NB4 (cell line): ENCODE measurements at regions not wholly inside any gene's neighbourhood (a gene's known extent, or its start where the extent isn't known, plus 50 kb on each side); places are given as distances from the start of the nearest gene placed in this dataset.

Experiments used
- DNase-seq: peaks from one replicate; pipeline ENCODE4 v3.0.0; 2010; ENCODE audit warnings: low read depth
- H3K4me3 ChIP-seq: one replicate; pipeline ENCODE4 v1.5.1; 2011; ENCODE audit warnings: mild to moderate bottlenecking, low read depth, low read length, moderate library complexity
- MAX ChIP-seq: IDR thresholded peaks from 2 replicates; pipeline ENCODE4 v1.6.1; 2011; ENCODE audit warnings: low read depth, low read length
- MYC ChIP-seq: IDR thresholded peaks from 2 replicates; pipeline ENCODE4 v1.6.1; 2011; ENCODE audit warnings: low read depth, low read length
- POLR2A ChIP-seq: IDR thresholded peaks from 2 replicates; pipeline ENCODE4 v1.6.1; 2011; ENCODE audit warnings: mild to moderate bottlenecking; ENCODE audit not compliant: insufficient read length; ENCODE audit errors: extremely low read depth
- TF ChIP-seq, protein P1 (sequence below): IDR thresholded peaks from one replicate; pipeline ENCODE4 v1.5.1; 2012; ENCODE audit warnings: low read depth, low read length

DNA sequence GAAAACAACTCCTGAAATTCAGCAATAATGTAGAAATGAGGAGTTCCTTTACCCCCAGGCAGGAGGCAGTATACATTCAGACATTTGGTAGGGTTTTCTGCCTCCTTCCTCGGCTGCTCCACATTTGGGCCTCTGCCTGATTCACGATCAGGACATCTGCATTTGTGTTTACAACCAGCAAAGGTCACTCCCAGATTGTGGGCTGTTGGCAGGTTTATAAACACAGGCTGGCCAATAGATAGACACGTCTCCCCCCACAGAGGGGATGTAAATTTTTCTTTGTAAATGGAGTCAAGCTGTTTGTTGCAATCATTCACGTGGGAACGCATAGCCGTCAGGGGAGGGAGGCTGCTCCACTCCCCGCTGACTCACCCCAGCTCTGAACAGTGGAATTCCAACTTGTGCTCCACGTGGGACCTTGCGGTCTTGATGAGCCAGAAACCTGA, 252.1 kb upstream of the N4BP1 start:
- no peak for DNase-seq
- no peak overlapping the region for H3K4me3 ChIP-seq
- TF ChIP-seq POLR2A (no peak), MYC (no peak), MAX (no peak)
- TF ChIP-seq, protein P1, sequence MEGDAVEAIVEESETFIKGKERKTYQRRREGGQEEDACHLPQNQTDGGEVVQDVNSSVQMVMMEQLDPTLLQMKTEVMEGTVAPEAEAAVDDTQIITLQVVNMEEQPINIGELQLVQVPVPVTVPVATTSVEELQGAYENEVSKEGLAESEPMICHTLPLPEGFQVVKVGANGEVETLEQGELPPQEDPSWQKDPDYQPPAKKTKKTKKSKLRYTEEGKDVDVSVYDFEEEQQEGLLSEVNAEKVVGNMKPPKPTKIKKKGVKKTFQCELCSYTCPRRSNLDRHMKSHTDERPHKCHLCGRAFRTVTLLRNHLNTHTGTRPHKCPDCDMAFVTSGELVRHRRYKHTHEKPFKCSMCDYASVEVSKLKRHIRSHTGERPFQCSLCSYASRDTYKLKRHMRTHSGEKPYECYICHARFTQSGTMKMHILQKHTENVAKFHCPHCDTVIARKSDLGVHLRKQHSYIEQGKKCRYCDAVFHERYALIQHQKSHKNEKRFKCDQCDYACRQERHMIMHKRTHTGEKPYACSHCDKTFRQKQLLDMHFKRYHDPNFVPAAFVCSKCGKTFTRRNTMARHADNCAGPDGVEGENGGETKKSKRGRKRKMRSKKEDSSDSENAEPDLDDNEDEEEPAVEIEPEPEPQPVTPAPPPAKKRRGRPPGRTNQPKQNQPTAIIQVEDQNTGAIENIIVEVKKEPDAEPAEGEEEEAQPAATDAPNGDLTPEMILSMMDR: no peak

DNA sequence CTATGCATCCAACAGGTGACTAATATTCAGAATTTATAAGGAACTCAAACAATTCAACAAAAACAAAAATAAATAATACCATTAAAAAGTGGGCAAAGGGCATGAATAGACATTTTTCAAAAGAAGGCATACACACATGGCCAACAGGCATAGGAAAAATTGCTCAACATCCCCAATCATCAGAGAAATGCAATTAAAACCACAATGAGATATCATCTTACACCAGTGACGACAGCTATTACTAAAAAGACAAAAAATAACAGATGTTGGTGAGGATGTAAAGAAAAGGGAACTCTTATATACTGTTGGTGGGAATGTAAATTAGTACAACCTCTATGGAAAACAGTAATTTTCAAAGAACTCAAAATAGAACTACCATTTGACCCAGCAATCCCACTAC, 250.4 kb upstream of the N4BP1 start:
- H3K4me3 ChIP-seq: no peak overlapping the region
- TF ChIP-seq, protein P1: no peak
- TF ChIP-seq MAX (no peak), POLR2A (no peak), MYC (no peak)
- DNase-seq: no peak

GRCh38 chr16:48852951-48853350, 243.0 kb upstream of the N4BP1 start:
- DNase-seq: no peak
- H3K4me3 ChIP-seq: no peak overlapping the region
- TF ChIP-seq MYC: no peak
- no peak for TF ChIP-seq POLR2A
- TF ChIP-seq MAX: no peak
- TF ChIP-seq, protein P1: no peak

GRCh38 chr16:48852458-48852857, 242.5 kb upstream of the N4BP1 start:
- DNase-seq: no peak
- no peak overlapping the region for H3K4me3 ChIP-seq
- TF ChIP-seq MYC: no peak
- no peak for TF ChIP-seq MAX
- TF ChIP-seq POLR2A: no peak
- TF ChIP-seq, protein P1: no peak

DNA sequence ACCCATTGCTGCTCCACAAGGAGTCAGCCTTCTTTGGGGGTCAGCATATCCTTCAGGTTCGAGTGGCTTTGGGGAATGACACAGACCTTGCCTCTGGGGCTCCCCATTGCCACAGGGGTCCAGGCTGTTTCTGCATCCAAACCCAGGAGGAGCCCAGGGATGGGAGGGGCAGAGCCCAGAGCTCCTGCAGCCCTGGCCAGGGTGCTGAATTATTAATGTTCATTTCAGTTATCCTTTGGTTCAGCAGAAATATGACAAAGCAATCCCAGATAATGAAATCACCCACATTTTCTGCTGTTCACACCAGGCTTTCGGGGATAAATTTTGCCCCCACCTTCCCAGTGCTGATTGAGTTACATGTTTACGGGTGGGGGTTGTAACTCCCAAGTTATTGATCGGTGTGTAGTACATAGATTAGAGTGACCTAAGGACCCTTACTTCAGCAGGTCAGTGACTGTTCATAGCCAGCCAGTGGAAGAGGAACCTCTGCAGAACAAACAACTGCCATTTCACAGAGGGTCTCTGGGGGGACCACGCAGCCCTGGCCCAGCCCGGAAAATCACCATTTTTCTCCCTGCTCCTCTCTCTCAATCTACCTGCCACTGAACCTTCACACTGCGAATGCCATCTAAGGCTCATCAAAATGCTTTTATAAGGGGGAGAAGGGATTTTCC, 240.3 kb upstream of the N4BP1 start:
- TF ChIP-seq POLR2A: no peak
- no peak overlapping the region for H3K4me3 ChIP-seq
- DNase-seq: no peak

GRCh38 chr16:48846277-48846676, 236.3 kb upstream of the N4BP1 start:
- H3K4me3 ChIP-seq: no peak overlapping the region
- TF ChIP-seq POLR2A (no peak), MYC (no peak), MAX (no peak)
- TF ChIP-seq, protein P1: no peak
- no peak for DNase-seq
